H1 (cell line): ENCODE measurements at regions not wholly inside any gene's neighbourhood (a gene's known extent, or its start where the extent isn't known, plus 50 kb on each side); places are given as distances from the start of the nearest gene placed in this dataset.

ENCODE experiments used
- CTCF ChIA-PET: fragments of 300-600 bp; sonication (Branson Sonifier 250); formaldehyde crosslinking; loops from one replicate; lab custom pipeline; 2021; ENCODE audit not compliant: partially characterized antibody; lab: Charles Lee
- POLR2A ChIA-PET: fragments of 300-600 bp; sonication (Branson Sonifier 250); formaldehyde crosslinking; loops from one replicate; lab custom pipeline; 2021; ENCODE audit warnings: inconsistent platforms; ENCODE audit not compliant: partially characterized antibody; lab: Charles Lee
- DNase-seq, 2 experiments: peaks; one replicate each; pipeline versions ENCODE4 v3.0.0 to v3.0.0-alpha.2; 2010 to 2022; ENCODE audit warnings: low spot score in 2 of 2, low read depth in 1 of 2, mixed read lengths in 1 of 2
- FAIRE-seq: peaks from 2 replicates; lab custom pipeline; 2011; peaks lifted over from hg19 to GRCh38; lab: Jason Lieb, UNC
- H2AFZ ChIP-seq: 2 replicates; pipeline ENCODE4 v1.8.1; 2012; ENCODE audit warnings: low read length, inconsistent platforms
- H2AK5ac ChIP-seq: 2 replicates; pipeline ENCODE4 v1.6.1; 2013; ENCODE audit warnings: low read depth, low read length
- H2BK120ac ChIP-seq: replicated peaks from 2 replicates; pipeline ENCODE3; 2013; ENCODE audit warnings: low read depth, low read length, inconsistent platforms
- H2BK12ac ChIP-seq: 2 replicates; pipeline ENCODE4 v1.6.1; 2013; ENCODE audit warnings: low read depth, low read length
- H2BK15ac ChIP-seq: 2 replicates; pipeline ENCODE4 v1.6.1; 2013; ENCODE audit warnings: low read length
- H2BK20ac ChIP-seq: 2 replicates; pipeline ENCODE4 v1.6.1; 2013; ENCODE audit warnings: low read length
- H2BK5ac ChIP-seq: 2 replicates; pipeline ENCODE4 v1.6.1; 2013; ENCODE audit warnings: low read depth, low read length
- H3K14ac ChIP-seq: 2 replicates; pipeline ENCODE4 v1.6.1; 2013; ENCODE audit warnings: inconsistent platforms; ENCODE audit not compliant: insufficient read length
- H3K18ac ChIP-seq: 2 replicates; pipeline ENCODE4 v1.6.1; 2013; ENCODE audit warnings: low read length; ENCODE audit errors: extremely low read depth
- H3K23ac ChIP-seq: 2 replicates; pipeline ENCODE4 v1.6.1; 2013; ENCODE audit warnings: inconsistent platforms; ENCODE audit not compliant: insufficient read length
- H3K23me2 ChIP-seq: 2 replicates; pipeline ENCODE4 v1.6.1; 2013; ENCODE audit warnings: low read depth, low read length
- H3K27ac ChIP-seq: 2 replicates; pipeline ENCODE4 v1.6.1; 2011; ENCODE audit warnings: low read depth, low read length, inconsistent platforms
- H3K27me3 ChIP-seq, 4 experiments: replicated peaks in 1 of 4; 1 replicate in 1 of 4; 2 replicates in 3 of 4; pipeline versions ENCODE4 v1.6.1 to v1.8.1; 2011 to 2013; ENCODE audit warnings: low read length in 3 of 4, mild to moderate bottlenecking in 3 of 4, inconsistent platforms in 2 of 4, mixed read lengths in 2 of 4, moderate library complexity in 1 of 4; ENCODE audit not compliant: control insufficient read depth in 3 of 4, insufficient read depth in 3 of 4; ENCODE audit errors: extremely low read depth in 1 of 4
- H3K36me3 ChIP-seq, 4 experiments: 2 replicates each; pipeline versions ENCODE4 v1.6.1 to v1.8.1; 2011 to 2013; ENCODE audit warnings: mild to moderate bottlenecking in 4 of 4, low read length in 3 of 4, moderate library complexity in 2 of 4, control low read depth in 1 of 4, inconsistent platforms in 1 of 4; ENCODE audit not compliant: insufficient read depth in 4 of 4, control insufficient read depth in 2 of 4
- H3K4ac ChIP-seq: replicated peaks from 2 replicates; pipeline ENCODE3; 2013; ENCODE audit warnings: low read length, low read depth, mixed read lengths, inconsistent platforms; ENCODE audit not compliant: insufficient read length
- H3K4me1 ChIP-seq, 4 experiments: replicated peaks in 1 of 4; 1 replicate in 1 of 4; 2 replicates in 3 of 4; pipeline versions ENCODE4 v1.6.1 to v1.8.1; 2011 to 2013; ENCODE audit warnings: low read length in 3 of 4, inconsistent platforms in 2 of 4, mixed read lengths in 1 of 4; ENCODE audit not compliant: insufficient read depth in 4 of 4, control insufficient read depth in 3 of 4
- H3K4me2 ChIP-seq, 2 experiments: 2 replicates each; pipeline versions ENCODE4 v1.6.1 to v1.8.1; 2011 to 2013; ENCODE audit warnings: low read depth in 2 of 2, low read length in 2 of 2, control low read depth in 1 of 2, inconsistent platforms in 1 of 2, mild to moderate bottlenecking in 1 of 2; ENCODE audit not compliant: insufficient read depth in 1 of 2
- H3K4me3 ChIP-seq, 4 experiments: fragments of 200-600, 300-600 bp in 1 of 4; sonication (generic), shearing (Covaris generic), sonication (Bioruptor Twin) in 1 of 4; 2 replicates each; pipeline versions ENCODE4 v1.5.1 to v1.8.1; 2011 to 2016; ENCODE audit warnings: low read length in 4 of 4, low read depth in 3 of 4, control low read depth in 2 of 4, inconsistent platforms in 2 of 4, mild to moderate bottlenecking in 2 of 4, mixed read lengths in 1 of 4, moderate library complexity in 1 of 4; ENCODE audit not compliant: insufficient read depth in 2 of 4; ENCODE audit errors: extremely low read depth in 1 of 4
- H3K56ac ChIP-seq: replicated peaks from 2 replicates; pipeline ENCODE3; 2013; ENCODE audit warnings: low read depth, mild to moderate bottlenecking, mixed read lengths, low read length, inconsistent platforms; ENCODE audit not compliant: insufficient read length
- H3K79me1 ChIP-seq: 2 replicates; pipeline ENCODE4 v1.6.1; 2013; ENCODE audit warnings: low read depth, low read length, control low read depth
- H3K79me2 ChIP-seq, 2 experiments: 2 replicates each; pipeline versions ENCODE4 v1.6.1 to v1.8.1; 2012 to 2013; ENCODE audit warnings: low read length in 2 of 2, mild to moderate bottlenecking in 2 of 2, inconsistent platforms in 1 of 2; ENCODE audit not compliant: insufficient read depth in 2 of 2, control insufficient read depth in 1 of 2
- H3K9ac ChIP-seq, 4 experiments: replicated peaks in 1 of 4; 1 replicate in 1 of 4; 2 replicates in 3 of 4; pipeline versions ENCODE4 v1.6.1 to v1.8.1; 2011 to 2013; ENCODE audit warnings: low read depth in 3 of 4, low read length in 3 of 4, control low read depth in 2 of 4, mild to moderate bottlenecking in 2 of 4, moderate library complexity in 2 of 4, inconsistent platforms in 1 of 4; ENCODE audit errors: extremely low read depth in 1 of 4
- H3K9me3 ChIP-seq, 2 experiments: 2 replicates each; pipeline versions ENCODE4 v1.6.1 to v1.8.1; 2012 to 2013; ENCODE audit warnings: mild to moderate bottlenecking in 2 of 2, moderate library complexity in 2 of 2, control low read depth in 1 of 2, inconsistent platforms in 1 of 2, low read depth in 1 of 2, low read length in 1 of 2, mixed read lengths in 1 of 2; ENCODE audit not compliant: insufficient read depth in 2 of 2
- H4K20me1 ChIP-seq, 2 experiments: replicated peaks in 1 of 2; 2 replicates each; pipeline versions ENCODE3 to v1.8.1; 2011 to 2013; ENCODE audit warnings: inconsistent platforms in 2 of 2, low read length in 2 of 2, mild to moderate bottlenecking in 1 of 2; ENCODE audit not compliant: insufficient read depth in 2 of 2, control insufficient read depth in 1 of 2
- H4K5ac ChIP-seq: 2 replicates; pipeline ENCODE4 v1.6.1; 2013; ENCODE audit warnings: low read length, low read depth, mixed read lengths, inconsistent platforms; ENCODE audit not compliant: insufficient read length
- H4K8ac ChIP-seq: 2 replicates; pipeline ENCODE4 v1.8.0; 2013; ENCODE audit warnings: mild to moderate bottlenecking, moderate library complexity, low read length, inconsistent platforms; ENCODE audit not compliant: insufficient read depth; ENCODE audit errors: extremely low read depth
- H4K91ac ChIP-seq: replicated peaks from 2 replicates; pipeline ENCODE3; 2013; ENCODE audit warnings: low read length, mixed read lengths, inconsistent platforms; ENCODE audit not compliant: insufficient read length
- ASH2L ChIP-seq: fragments of 200-600, 300-600 bp; sonication (generic); IDR thresholded peaks from one replicate; pipeline ENCODE4 v1.7.1; 2017; ENCODE audit warnings: low read length
- BACH1 ChIP-seq: IDR thresholded peaks from 2 replicates; pipeline ENCODE4 v1.6.1; 2012; ENCODE audit warnings: low read length, improper control_type of control experiment
- CEBPB ChIP-seq: IDR thresholded peaks from 2 replicates; pipeline ENCODE4 v1.6.1; 2012; ENCODE audit warnings: low read depth, low read length
- E2F6 ChIP-seq: IDR thresholded peaks from 2 replicates; pipeline ENCODE4 v1.6.1; 2012; ENCODE audit warnings: inconsistent platforms
- MAFK ChIP-seq: IDR thresholded peaks from 2 replicates; pipeline ENCODE4 v1.6.1; 2012; ENCODE audit warnings: low read depth, mild to moderate bottlenecking, improper control_type of control experiment, low read length
- POU5F1 ChIP-seq: IDR thresholded peaks from 2 replicates; pipeline ENCODE4 v1.6.1; 2011; ENCODE audit warnings: low read depth, mild to moderate bottlenecking, low read length, moderate library complexity
- RAD21 ChIP-seq, 2 experiments: IDR thresholded peaks in 1 of 2; conservative IDR thresholded peaks in 1 of 2; 2 replicates each; pipeline ENCODE4 v1.6.1; 2011; ENCODE audit warnings: low read depth in 2 of 2, low read length in 2 of 2, improper control_type of control experiment in 1 of 2, inconsistent platforms in 1 of 2, mild to moderate bottlenecking in 1 of 2, moderate library complexity in 1 of 2
- RFX5 ChIP-seq: IDR thresholded peaks from 2 replicates; pipeline ENCODE4 v1.6.1; 2011; ENCODE audit warnings: low read depth, low read length, improper control_type of control experiment, borderline replicate concordance
- RXRA ChIP-seq: IDR thresholded peaks from 2 replicates; pipeline ENCODE4 v1.6.1; 2011; ENCODE audit warnings: low read depth, mild to moderate bottlenecking, low read length, moderate library complexity; ENCODE audit not compliant: insufficient read depth
- SIN3A ChIP-seq, 2 experiments: IDR thresholded peaks in 1 of 2; conservative IDR thresholded peaks in 1 of 2; 2 replicates each; pipeline ENCODE4 v1.6.1; 2011 to 2012; ENCODE audit warnings: low read length in 2 of 2, improper control_type of control experiment in 1 of 2, low read depth in 1 of 2, mild to moderate bottlenecking in 1 of 2
- SIX5 ChIP-seq: IDR thresholded peaks from 2 replicates; pipeline ENCODE4 v1.6.1; 2011; ENCODE audit warnings: mild to moderate bottlenecking, low read depth, low read length
- WGBS, 2 experiments: shearing (Covaris generic) in 1 of 2; methylation state at CpG; one replicate each; pipeline versions ENCODE4 v1.1.6 to v1.1.7; 2013 to 2015; ENCODE audit warnings: low lambda C conversion rate in 2 of 2, mixed read lengths in 2 of 2, inconsistent platforms in 1 of 2, low coverage in 1 of 2, missing lambda C conversion rate in 1 of 2; ENCODE audit not compliant: insufficient replicate concordance in 2 of 2, insufficient coverage in 1 of 2, insufficient read length in 1 of 2; ENCODE audit errors: extremely low coverage in 1 of 2, missing lambda C conversion rate in 1 of 2; 5-methylcytosine and 5-hydroxymethylcytosine counted together

GRCh38 chr14:55752580-55753390, 172.8 kb downstream of the KTN1 start:
- Histone ChIP-seq H3K4me1 (peaks cover 0 to 14% (median 9%) of the 10 kb centered on the region in 4 experiments; a peak in 4 of 7 replicates), H3K79me2 (no peaks in the 10 kb centered on the region), H4K20me1 (no peaks in the 10 kb centered on the region), H3K79me1 (no peaks in the 10 kb centered on the region), H2BK20ac (peak overlapping the region; percentile 29; the same call in 1 of the 2 replicates), H3K18ac (peak overlapping the region; percentile 49; the same call in 1 of the 2 replicates), H3K27ac (no peak overlapping the region), H3K36me3 (no peaks in the 10 kb centered on the region), H2BK15ac (no peak overlapping the region), H3K9me3 (no peaks in the 10 kb centered on the region), H3K56ac (no peak overlapping the region), H3K9ac (no peak overlapping the region), H3K27me3 (no peaks in the 10 kb centered on the region), H3K23me2 (no peaks in the 10 kb centered on the region), H2BK120ac (no peak overlapping the region), H3K4ac (no peak overlapping the region), H4K5ac (no peak overlapping the region), H3K4me3 (no peak overlapping the region), H2BK12ac (0 out of 2 replicates have a peak overlapping the region, but pooled peaks have one; percentile 32), H4K8ac (no peak overlapping the region), H2AFZ (no peak overlapping the region), H3K4me2 (peak overlapping the region; percentile 4 to 15; a peak in 1 of 4 replicates), H3K23ac (no peak overlapping the region), H2AK5ac (no peak overlapping the region), H2BK5ac (peak overlapping the region; percentile 20; the same call in 1 of the 2 replicates), H4K91ac (no peak overlapping the region), H3K14ac (no peak overlapping the region)
- FAIRE-seq: peak; percentile 76
- no peak for DNase-seq
- CTCF ChIA-PET: interaction anchor here (0.7 to 4.5 kb wide), 4 partner anchors 9 to 721 kb away, joined by 3 to 20 read pairs (median 4); partner anchors contain the start of gene TBPL2
- WGBS, 2 experiments: 65% methylated on average over 7 of the region's 7 CpGs; no CpG with 5 or more reads in 1 of the 2 experiments
- POLR2A ChIA-PET: interaction anchor here (0.9 to 1.1 kb wide), 2 partner anchors 10 to 163 kb away, joined by 3 read pairs; no protein-coding TSS in a partner anchor
- TF ChIP-seq SIX5 (no peak), POU5F1 (peak; percentile 84; the same call in 1 of the 2 replicates), MAFK (no peak), RXRA (no peak), ASH2L (peak; percentile 33), RFX5 (no peak), BACH1 (no peak), RAD21 (IDR thresholded peaks at IDR 0.05 in 1 of 2, conservative IDR thresholded peaks at IDR 0.05 in 1 of 2; ENCODE audit: low read depth in 2 of 2, low read length in 2 of 2) (no peak), CEBPB (no peak), SIN3A (conservative IDR thresholded peaks at IDR 0.05 in 1 of 2, IDR thresholded peaks at IDR 0.05 in 1 of 2; ENCODE audit: low read depth in 1 of 2, low read length in 2 of 2) (no peak), E2F6 (no peak)
